B cell (primary cell): ENCODE measurements at regions not wholly inside any gene's neighbourhood (a gene's known extent, or its start where the extent isn't known, plus 50 kb on each side); places are given as distances from the start of the nearest gene placed in this dataset.

Source experiments
- ATAC-seq: fragments of 200-7000 bp; cut with Tn5 transposase; one replicate; pipeline ENCODE4 v1.10.0; 2021; ENCODE audit warnings: low read depth, mild to moderate bottlenecking, moderate number of reproducible peaks, moderate library complexity
- CTCF ChIA-PET: fragments of 350-600 bp; sonication (Branson Sonifier 250); formaldehyde crosslinking; loops from one replicate; lab custom pipeline; 2021; ENCODE audit warnings: antibody characterized with exemption, inconsistent platforms; lab: Charles Lee
- POLR2A ChIA-PET: fragments of 350-600 bp; sonication (Branson Sonifier 250); formaldehyde crosslinking; loops from one replicate; lab custom pipeline; 2021; ENCODE audit warnings: antibody characterized with exemption; lab: Charles Lee
- DNase-seq: peaks from one replicate; pipeline ENCODE4 v3.0.0; 2013
- H2AFZ ChIP-seq: 2 replicates; pipeline ENCODE4 v1.6.1; 2012; ENCODE audit warnings: mild to moderate bottlenecking, low read depth, low read length; ENCODE audit not compliant: insufficient read depth, poor library complexity, severe bottlenecking
- H3K27ac ChIP-seq, 2 donors: 1 replicate in 1 of 2; 2 replicates in 1 of 2; pipeline ENCODE4 v1.5.1; 2012 to 2013; ENCODE audit warnings: low read length in 2 of 2, mild to moderate bottlenecking in 2 of 2, moderate library complexity in 1 of 2
- H3K27me3 ChIP-seq, 4 experiments: fragments of 200-600 bp in 1 of 4; sonication (generic) in 1 of 4; replicated peaks in 1 of 4; 1 replicate in 2 of 4; 2 replicates in 2 of 4; pipeline versions ENCODE4 v1.6.1 to v1.7.0; 2013 to 2016; ENCODE audit warnings: low read length in 3 of 4, mild to moderate bottlenecking in 2 of 4, mixed read lengths in 1 of 4, moderate library complexity in 1 of 4; ENCODE audit not compliant: insufficient read depth in 4 of 4, control insufficient read depth in 3 of 4; ENCODE audit errors: control extremely low read depth in 1 of 4
- H3K36me3 ChIP-seq, 2 experiments: replicated peaks in 1 of 2; 1 replicate in 1 of 2; 2 replicates in 1 of 2; pipeline versions ENCODE4 v1.6.1 to v1.7.1; 2013; ENCODE audit warnings: low read length in 1 of 2; ENCODE audit not compliant: insufficient read depth in 2 of 2, control insufficient read depth in 1 of 2; ENCODE audit errors: control extremely low read depth in 1 of 2, extremely low read depth in 1 of 2
- H3K4me1 ChIP-seq, 2 donors: fragments of 200-600 bp in 1 of 2; sonication (generic) in 1 of 2; 1 replicate in 1 of 2; 2 replicates in 1 of 2; pipeline versions ENCODE4 v1.5.1 to v1.6.1; 2013 to 2017; ENCODE audit warnings: low read length in 2 of 2; ENCODE audit not compliant: control insufficient read depth in 2 of 2, insufficient read depth in 2 of 2
- H3K4me2 ChIP-seq: replicated peaks from 2 replicates; pipeline ENCODE3; 2012; ENCODE audit warnings: mild to moderate bottlenecking, low read depth, low read length; ENCODE audit not compliant: poor library complexity, severe bottlenecking
- H3K4me3 ChIP-seq, 5 experiments: fragments of 200-600 bp in 1 of 5; sonication (generic) in 1 of 5; 1 replicate in 3 of 5; 2 replicates in 2 of 5; pipeline versions ENCODE4 v1.5.1 to v1.7.0; 2011 to 2016; ENCODE audit warnings: low read length in 4 of 5, mild to moderate bottlenecking in 4 of 5, low read depth in 2 of 5, control low read depth in 1 of 5, moderate library complexity in 1 of 5; ENCODE audit not compliant: insufficient read depth in 1 of 5; ENCODE audit errors: control extremely low read depth in 1 of 5, extremely low read depth in 1 of 5
- H3K79me2 ChIP-seq: fragments of 200-600 bp; sonication (generic); one replicate; pipeline ENCODE4 v1.6.0; 2016; ENCODE audit warnings: low read length; ENCODE audit not compliant: control insufficient read depth, insufficient read depth
- H3K9ac ChIP-seq: fragments of 200-600 bp; sonication (generic); 2 replicates; pipeline ENCODE4 v1.6.1; 2017; ENCODE audit warnings: mild to moderate bottlenecking, low read length, moderate library complexity
- H3K9me3 ChIP-seq, 3 donors: one replicate each; pipeline versions ENCODE4 v1.6.1 to v1.7.1; 2013; ENCODE audit warnings: low read length in 2 of 3; ENCODE audit not compliant: control insufficient read depth in 2 of 3, insufficient read depth in 1 of 3; ENCODE audit errors: control extremely low read depth in 1 of 3
- H4K20me1 ChIP-seq: 2 replicates; pipeline ENCODE4 v1.6.0; 2012; ENCODE audit warnings: mild to moderate bottlenecking, low read length; ENCODE audit not compliant: insufficient read depth, control insufficient read depth, poor library complexity, severe bottlenecking
- H3K27ac Mint-ChIP-seq: one replicate; pipeline ENCODE4 v1.8.0; 2021; ENCODE audit warnings: mixed read lengths
- H3K27me3 Mint-ChIP-seq: one replicate; pipeline ENCODE4 v1.8.0; 2021; ENCODE audit warnings: mixed read lengths
- H3K4me1 Mint-ChIP-seq: one replicate; pipeline ENCODE4 v1.8.0; 2021; ENCODE audit warnings: mixed read lengths
- H3K4me3 Mint-ChIP-seq: one replicate; pipeline ENCODE4 v1.8.0; 2021; ENCODE audit warnings: mixed read lengths
- H3K9me3 Mint-ChIP-seq: one replicate; pipeline ENCODE4 v1.8.0; 2022; ENCODE audit warnings: mixed read lengths; ENCODE audit not compliant: insufficient read depth
- CTCF ChIP-seq: fragments of 200-600 bp; IDR thresholded peaks from one replicate; pipeline ENCODE4 v1.8.0; 2022; ENCODE audit warnings: antibody characterized with exemption, mild to moderate bottlenecking
- EZH2 ChIP-seq: IDR thresholded peaks from 2 replicates; pipeline ENCODE4 v1.6.1; 2012; ENCODE audit warnings: borderline replicate concordance, low read depth, mild to moderate bottlenecking, moderate library complexity, low read length; ENCODE audit not compliant: insufficient read depth, poor library complexity, severe bottlenecking
- WGBS: methylation state at CpG from one replicate; pipeline ENCODE4 v1.1.5; 2013; ENCODE audit warnings: missing lambda C conversion rate; ENCODE audit not compliant: insufficient coverage; 5-methylcytosine and 5-hydroxymethylcytosine counted together
- intact Hi-C: fragments of 100-400 bp; cut with micrococcal nuclease; formaldehyde crosslinking; loops from one replicate; pipeline ENCODE4 v1.10.0; 2022

GRCh38 chr9:87437966-87438365 is 59.7 kb upstream of the DAPK1 start:
- H3K9ac ChIP-seq, result no peak overlapping the region
- ATAC-seq (no peak), DNase-seq (no peak)
- Mint-ChIP-seq H3K4me3 (no peak overlapping the region), H3K4me1 (no peaks in the 10 kb centered on the region), H3K9me3 (no peaks in the 10 kb centered on the region), H3K27ac (no peak overlapping the region), H3K27me3 (no peaks in the 10 kb centered on the region)
- H3K4me1 ChIP-seq, result no peaks in the 10 kb centered on the region
- no peaks in the 10 kb centered on the region for H3K9me3 ChIP-seq
- no peak overlapping the region for H3K4me3 ChIP-seq
- H4K20me1 ChIP-seq, result no peaks in the 10 kb centered on the region
- WGBS, result 97% methylated on average over 8 of the region's 8 CpGs
- intact Hi-C loops, result no loop called here
- no peak overlapping the region for H3K4me2 ChIP-seq
- H2AFZ ChIP-seq, result no peak overlapping the region
- H3K79me2 ChIP-seq, result no peaks in the 10 kb centered on the region
- no peaks in the 10 kb centered on the region for H3K36me3 ChIP-seq
- H3K27me3 ChIP-seq, result no peaks in the 10 kb centered on the region
- no peak for TF ChIP-seq CTCF
- no peak for TF ChIP-seq EZH2
- POLR2A ChIA-PET, result no interaction called here
- CTCF ChIA-PET, result no interaction called here
- H3K27ac ChIP-seq, result no peak overlapping the region

GRCh38 chr9:87441251-87441650 is 56.4 kb upstream of the DAPK1 start:
- Histone ChIP-seq H3K79me2 (no peaks in the 10 kb centered on the region), H2AFZ (no peak overlapping the region), H3K4me2 (no peak overlapping the region), H3K9ac (no peak overlapping the region), H3K9me3 (no peaks in the 10 kb centered on the region), H3K27me3 (no peaks in the 10 kb centered on the region), H3K4me1 (peaks cover 0 to 6% of the 10 kb centered on the region in 2 donors), H3K27ac (no peak overlapping the region), H3K36me3 (no peaks in the 10 kb centered on the region), H4K20me1 (no peaks in the 10 kb centered on the region), H3K4me3 (no peak overlapping the region)
- no peak overlapping the region for H3K27ac Mint-ChIP-seq
- DNase-seq (no peak), ATAC-seq (no peak)
- H3K9me3 Mint-ChIP-seq, result no peaks in the 10 kb centered on the region
- no CpG with 5 or more reads among the region's 2 CpGs for WGBS
- no peak overlapping the region for H3K4me3 Mint-ChIP-seq
- peaks cover 5% of the 10 kb centered on the region for H3K4me1 Mint-ChIP-seq
- ChIA-PET POLR2A (no interaction called here), CTCF (no interaction called here)
- H3K27me3 Mint-ChIP-seq, result no peaks in the 10 kb centered on the region
- TF ChIP-seq EZH2 (no peak), CTCF (no peak)
- intact Hi-C loops, result no loop called here
